Muscle layer of colon (tissue), 2 donors: ENCODE measurements at regions not wholly inside any gene's neighbourhood (a gene's known extent, or its start where the extent isn't known, plus 50 kb on each side); places are given as distances from the start of the nearest gene placed in this dataset.
"Not testable (repeated sequence)": the region's sequence is repeated elsewhere in the genome, so short reads cannot be mapped to it uniquely, and the experiment has no call there.

Experiments
- H3K27ac ChIP-seq: one replicate; pipeline ENCODE4 v1.7.0; 2013; ENCODE audit warnings: low read depth, mild to moderate bottlenecking, low read length, moderate library complexity
- H3K27me3 ChIP-seq, 2 donors: one replicate each; pipeline ENCODE4 v1.7.0; 2013; ENCODE audit warnings: low read length in 2 of 2, mild to moderate bottlenecking in 2 of 2; ENCODE audit not compliant: insufficient read depth in 2 of 2, control insufficient read depth in 1 of 2
- H3K36me3 ChIP-seq: one replicate; pipeline ENCODE4 v1.7.0; 2013; ENCODE audit warnings: mild to moderate bottlenecking, low read length; ENCODE audit not compliant: insufficient read depth
- H3K4me1 ChIP-seq: one replicate; pipeline ENCODE4 v1.7.0; 2013; ENCODE audit warnings: mild to moderate bottlenecking, low read length; ENCODE audit not compliant: insufficient read depth
- H3K4me3 ChIP-seq, 2 donors: one replicate each; pipeline ENCODE4 v1.7.0; 2013; ENCODE audit warnings: low read length in 2 of 2, low read depth in 1 of 2, mild to moderate bottlenecking in 1 of 2, moderate library complexity in 1 of 2
- H3K9ac ChIP-seq: one replicate; pipeline ENCODE4 v1.7.0; 2013; ENCODE audit warnings: low read length
- H3K9me3 ChIP-seq: one replicate; pipeline ENCODE4 v1.7.0; 2013; ENCODE audit warnings: mild to moderate bottlenecking, low read length
- donor health status: abdominal sarcoma.
- donor health status: Adenocarcinoma of cecum.

- Histone ChIP-seq H3K9ac (no peak overlapping the region), H3K36me3 (no peaks in the 10 kb centered on the region), H3K9me3 (no peaks in the 10 kb centered on the region), H3K27me3 (no peaks in the 10 kb centered on the region), H3K4me3 (no peak overlapping the region), H3K27ac (no peak overlapping the region), H3K4me1 (no peaks in the 10 kb centered on the region)
Observed at GRCh38 chr2:84249140-84249539, 209.9 kb downstream of the SUCLG1 start.

- Histone ChIP-seq H3K36me3 (no peaks in the 10 kb centered on the region), H3K4me3 (no peak overlapping the region), H3K4me1 (no peaks in the 10 kb centered on the region), H3K9ac (no peak overlapping the region), H3K27me3 (no peaks in the 10 kb centered on the region), H3K9me3 (no peaks in the 10 kb centered on the region), H3K27ac (no peak overlapping the region)
Observed at GRCh38 chr2:84247532-84247931, 211.5 kb downstream of the SUCLG1 start.

GRCh38 chr2:84243788-84244733, 215.0 kb downstream of the SUCLG1 start:
- H3K9ac ChIP-seq: no peak overlapping the region
- no peak overlapping the region for H3K4me3 ChIP-seq
- no peaks in the 10 kb centered on the region for H3K9me3 ChIP-seq
- H3K27me3 ChIP-seq: no peaks in the 10 kb centered on the region
- no peaks in the 10 kb centered on the region for H3K36me3 ChIP-seq
- H3K4me1 ChIP-seq: no peaks in the 10 kb centered on the region
- H3K27ac ChIP-seq: no peak overlapping the region

- H3K4me3 ChIP-seq: no peak overlapping the region
- H3K4me1 ChIP-seq: no peaks in the 10 kb centered on the region
- H3K36me3 ChIP-seq: no peaks in the 10 kb centered on the region
- H3K27ac ChIP-seq: no peak overlapping the region
- no peaks in the 10 kb centered on the region for H3K9me3 ChIP-seq
- H3K9ac ChIP-seq: no peak overlapping the region
- no peaks in the 10 kb centered on the region for H3K27me3 ChIP-seq
Observed at GRCh38 chr2:84238907-84239306, 220.2 kb downstream of the SUCLG1 start.

- H3K27me3 ChIP-seq: no peaks in the 10 kb centered on the region
- H3K27ac ChIP-seq: no peak overlapping the region
- H3K4me1 ChIP-seq: no peaks in the 10 kb centered on the region
- H3K9me3 ChIP-seq: no peaks in the 10 kb centered on the region
- H3K36me3 ChIP-seq: no peaks in the 10 kb centered on the region
- no peak overlapping the region for H3K4me3 ChIP-seq
- no peak overlapping the region for H3K9ac ChIP-seq
Observed at GRCh38 chr2:84236288-84236687, 222.8 kb downstream of the SUCLG1 start.

- H3K9ac ChIP-seq: no peak overlapping the region
- H3K27ac ChIP-seq: no peak overlapping the region
- H3K4me3 ChIP-seq: no peak overlapping the region
- H3K4me1 ChIP-seq: no peaks in the 10 kb centered on the region
- no peaks in the 10 kb centered on the region for H3K27me3 ChIP-seq
- H3K36me3 ChIP-seq: no peaks in the 10 kb centered on the region
- no peaks in the 10 kb centered on the region for H3K9me3 ChIP-seq
Observed at GRCh38 chr2:84234103-84234502, 225.0 kb downstream of the SUCLG1 start.

- H3K27me3 ChIP-seq: no peaks in the 10 kb centered on the region
- no peak overlapping the region for H3K4me3 ChIP-seq
- H3K4me1 ChIP-seq: no peaks in the 10 kb centered on the region
- H3K9me3 ChIP-seq: no peaks in the 10 kb centered on the region
- no peak overlapping the region for H3K27ac ChIP-seq
- H3K36me3 ChIP-seq: no peaks in the 10 kb centered on the region
- no peak overlapping the region for H3K9ac ChIP-seq
Observed at GRCh38 chr2:84231478-84231877, 227.6 kb downstream of the SUCLG1 start.

GRCh38 chr2:84224121-84224520, 235.0 kb downstream of the SUCLG1 start:
- Histone ChIP-seq H3K27ac (no peak overlapping the region), H3K4me1 (no peaks in the 10 kb centered on the region)

GRCh38 chr2:84223191-84223590, 235.9 kb downstream of the SUCLG1 start:
- Histone ChIP-seq H3K27me3 (no peaks in the 10 kb centered on the region), H3K4me3 (no peak overlapping the region), H3K27ac (no peak overlapping the region), H3K4me1 (no peaks in the 10 kb centered on the region), H3K9ac (no peak overlapping the region), H3K36me3 (no peaks in the 10 kb centered on the region), H3K9me3 (no peaks in the 10 kb centered on the region)

More at GRCh38 chr2:84224121-84224520, 235.0 kb downstream of the SUCLG1 start:
- Histone ChIP-seq H3K9me3 (no peaks in the 10 kb centered on the region), H3K4me3 (no peak overlapping the region), H3K27me3 (no peaks in the 10 kb centered on the region), H3K36me3 (no peaks in the 10 kb centered on the region), H3K9ac (no peak overlapping the region)

GRCh38 chr2:84221102-84221501, 238.0 kb downstream of the SUCLG1 start:
- H3K27ac ChIP-seq, H3K27me3 ChIP-seq, H3K4me3 ChIP-seq, H3K9ac ChIP-seq, H3K4me1 ChIP-seq, H3K36me3 ChIP-seq, H3K9me3 ChIP-seq: not testable (repeated sequence)

- Histone ChIP-seq H3K4me3 (no peak overlapping the region), H3K36me3 (no peaks in the 10 kb centered on the region), H3K27ac (no peak overlapping the region), H3K4me1 (no peaks in the 10 kb centered on the region), H3K27me3 (no peaks in the 10 kb centered on the region), H3K9ac (no peak overlapping the region), H3K9me3 (no peaks in the 10 kb centered on the region)
Observed at GRCh38 chr2:84217456-84217855, 241.6 kb downstream of the SUCLG1 start.

- no peaks in the 10 kb centered on the region for H3K36me3 ChIP-seq
- H3K9me3 ChIP-seq: no peaks in the 10 kb centered on the region
- no peak overlapping the region for H3K9ac ChIP-seq
- H3K4me1 ChIP-seq: no peaks in the 10 kb centered on the region
- H3K4me3 ChIP-seq: no peak overlapping the region
- no peak overlapping the region for H3K27ac ChIP-seq
- H3K27me3 ChIP-seq: no peaks in the 10 kb centered on the region
Observed at GRCh38 chr2:84214455-84214854, 244.6 kb downstream of the SUCLG1 start.
